ENCODE measurements at regions not wholly inside any gene's neighbourhood (a gene's known extent, or its start where the extent isn't known, plus 50 kb on each side); places are given as distances from the start of the nearest gene placed in this dataset.

- TF ChIP-seq POLR2A (IDR thresholded peaks at IDR 0.05) (no peak), POLR2AphosphoS5 (IDR thresholded peaks at IDR 0.05) (no peak), CTCF (IDR thresholded peaks at IDR 0.05) (no peak), EP300 (IDR thresholded peaks at IDR 0.05) (no peak)
Observed at GRCh38 chr15:37217567-37217966, 117.2 kb upstream of the MEIS2 start.
